Mucosa of rectum (tissue), 2 donors: ENCODE measurements at regions not wholly inside any gene's neighbourhood (a gene's known extent, or its start where the extent isn't known, plus 50 kb on each side); places are given as distances from the start of the nearest gene placed in this dataset.
"Not testable (repeated sequence)": the region's sequence is repeated elsewhere in the genome, so short reads cannot be mapped to it uniquely, and the experiment has no call there.

Source experiments
- H3K27ac ChIP-seq, 2 donors: one replicate each; pipeline ENCODE4 v1.7.0; 2013; ENCODE audit warnings: inconsistent platforms in 2 of 2, low read depth in 2 of 2, low read length in 2 of 2
- H3K27me3 ChIP-seq, 2 donors: one replicate each; pipeline ENCODE4 v1.7.0; 2013; ENCODE audit warnings: low read length in 2 of 2; ENCODE audit not compliant: control insufficient read depth in 2 of 2, insufficient read depth in 2 of 2
- H3K36me3 ChIP-seq, 2 donors: one replicate each; pipeline ENCODE4 v1.7.0; 2013; ENCODE audit warnings: low read length in 2 of 2; ENCODE audit not compliant: control insufficient read depth in 2 of 2, insufficient read depth in 2 of 2
- H3K4me1 ChIP-seq, 2 donors: one replicate each; pipeline ENCODE4 v1.7.0; 2013; ENCODE audit warnings: low read length in 2 of 2, mild to moderate bottlenecking in 1 of 2; ENCODE audit not compliant: control insufficient read depth in 2 of 2, insufficient read depth in 2 of 2
- H3K4me3 ChIP-seq, 2 donors: one replicate each; pipeline ENCODE4 v1.7.0; 2013; ENCODE audit warnings: low read length in 2 of 2
- H3K9ac ChIP-seq, 2 donors: one replicate each; pipeline ENCODE4 v1.7.0; 2013; ENCODE audit warnings: low read length in 2 of 2, low read depth in 1 of 2, mild to moderate bottlenecking in 1 of 2
- H3K9me3 ChIP-seq, 2 donors: one replicate each; pipeline ENCODE4 v1.7.0; 2013; ENCODE audit warnings: low read length in 2 of 2; ENCODE audit not compliant: control insufficient read depth in 2 of 2
- donor health status: healthy.
- donor health status: Normal muscosa, but diverticular disease.

DNA sequence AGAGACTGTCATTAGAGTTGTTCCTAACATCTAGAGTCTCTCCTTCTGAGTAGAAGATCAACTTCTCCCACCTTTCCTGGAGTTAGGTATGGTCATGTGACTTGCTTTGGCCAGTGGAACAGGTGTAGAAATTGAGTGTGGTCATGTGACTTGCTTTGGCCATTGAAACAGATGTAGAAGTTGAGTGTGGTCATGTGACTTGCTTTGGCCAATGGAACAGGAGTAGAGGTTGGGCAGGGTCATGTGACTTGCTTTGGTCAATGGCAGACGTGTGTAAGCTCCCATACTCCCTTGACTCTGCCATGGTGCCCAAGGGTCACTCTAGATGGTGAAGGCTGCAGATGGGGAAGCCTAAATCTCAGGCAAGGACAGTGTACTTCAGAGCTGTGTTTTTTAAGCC, 306.0 kb downstream of the NPHP4 start:
- H3K27ac ChIP-seq: no peak overlapping the region
- peaks cover 0 to 2% of the 10 kb centered on the region in 2 donors for H3K27me3 ChIP-seq
- H3K4me3 ChIP-seq: no peak overlapping the region
- H3K4me1 ChIP-seq: peaks cover 5 to 17% of the 10 kb centered on the region in 2 donors
- H3K9ac ChIP-seq: no peak overlapping the region
- no peaks in the 10 kb centered on the region for H3K36me3 ChIP-seq
- no peaks in the 10 kb centered on the region for H3K9me3 ChIP-seq

DNA sequence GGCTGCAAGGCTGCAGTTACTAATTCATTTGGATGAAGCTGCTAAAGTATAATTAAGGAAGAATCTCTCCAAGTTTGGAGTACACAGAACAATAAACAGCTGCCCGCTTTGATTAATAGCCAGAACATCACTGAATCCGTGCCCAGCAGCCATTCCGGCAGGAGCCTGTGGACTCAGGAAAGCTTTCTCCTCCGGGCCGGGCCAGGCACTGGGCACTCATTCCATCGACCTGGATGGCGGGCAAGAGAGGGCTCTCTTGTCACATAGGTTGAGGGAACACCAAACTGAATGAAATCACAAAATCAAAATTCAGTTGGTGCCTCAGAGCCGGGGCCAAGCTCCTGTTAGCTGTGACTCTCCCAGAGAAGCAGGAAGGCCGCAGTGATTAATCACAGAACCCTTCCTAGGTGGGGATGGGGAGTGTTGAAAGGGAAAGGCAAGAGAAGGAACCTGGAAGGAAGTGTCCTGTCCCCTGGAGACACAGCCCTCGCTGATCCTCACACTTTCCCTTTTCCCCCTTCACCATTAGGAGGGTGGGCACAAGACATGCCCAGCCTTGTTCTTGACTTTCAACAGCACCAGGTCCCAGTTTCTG, 306.7 kb downstream of the NPHP4 start:
- H3K27me3 ChIP-seq: peaks cover 0 to 2% of the 10 kb centered on the region in 2 donors
- H3K27ac ChIP-seq: no peak overlapping the region
- H3K4me1 ChIP-seq: peaks cover 5 to 13% of the 10 kb centered on the region in 2 donors
- no peak overlapping the region for H3K4me3 ChIP-seq
- H3K9ac ChIP-seq: no peak overlapping the region
- H3K36me3 ChIP-seq: no peaks in the 10 kb centered on the region
- H3K9me3 ChIP-seq: no peaks in the 10 kb centered on the region

DNA sequence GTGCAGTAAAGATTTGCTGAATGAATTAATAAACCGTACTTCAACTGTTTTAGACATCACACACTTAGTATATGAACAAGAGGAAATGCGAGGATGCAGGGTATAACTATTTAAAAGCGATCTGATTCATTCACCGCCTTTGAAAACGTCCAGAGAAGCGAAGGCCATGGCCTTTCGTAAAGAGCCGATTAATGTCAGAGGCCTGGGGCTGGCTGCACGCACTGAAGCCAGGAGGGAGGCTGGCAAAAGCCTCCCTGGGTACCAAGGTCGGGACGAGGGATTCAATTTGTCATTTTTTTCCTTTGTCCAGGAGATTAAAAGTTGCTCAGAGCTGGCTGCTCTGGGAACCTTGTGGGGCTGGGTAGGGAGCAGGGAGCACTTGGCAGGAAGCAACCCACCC, 307.4 kb downstream of the NPHP4 start:
- peaks cover 5 to 10% of the 10 kb centered on the region in 2 donors for H3K4me1 ChIP-seq
- H3K27ac ChIP-seq: no peak overlapping the region
- H3K36me3 ChIP-seq: no peaks in the 10 kb centered on the region
- no peak overlapping the region for H3K4me3 ChIP-seq
- no peaks in the 10 kb centered on the region for H3K9me3 ChIP-seq
- peaks cover 0 to 2% of the 10 kb centered on the region in 2 donors for H3K27me3 ChIP-seq
- H3K9ac ChIP-seq: no peak overlapping the region

GRCh38 chr1:5683446-5683845, 308.8 kb downstream of the NPHP4 start:
- Histone ChIP-seq H3K27ac (no peak overlapping the region), H3K4me3 (no peak overlapping the region), H3K9me3 (no peaks in the 10 kb centered on the region), H3K9ac (no peak overlapping the region), H3K36me3 (no peaks in the 10 kb centered on the region), H3K4me1 (peaks cover 3 to 4% of the 10 kb centered on the region in 2 donors), H3K27me3 (peaks cover 0 to 2% of the 10 kb centered on the region in 2 donors)

GRCh38 chr1:5682626-5683225, 309.5 kb downstream of the NPHP4 start:
- Histone ChIP-seq H3K4me3 (no peak overlapping the region), H3K36me3 (no peaks in the 10 kb centered on the region), H3K27me3 (peaks cover 0 to 2% of the 10 kb centered on the region in 2 donors), H3K4me1 (peaks cover 0 to 3% of the 10 kb centered on the region in 2 donors), H3K9ac (no peak overlapping the region), H3K9me3 (no peaks in the 10 kb centered on the region), H3K27ac (no peak overlapping the region)

- H3K4me1 ChIP-seq: no peaks in the 10 kb centered on the region
- H3K9ac ChIP-seq: no peak overlapping the region
- no peaks in the 10 kb centered on the region for H3K9me3 ChIP-seq
- no peak overlapping the region for H3K27ac ChIP-seq
- H3K27me3 ChIP-seq: peaks cover 0 to 2% of the 10 kb centered on the region in 2 donors
- H3K36me3 ChIP-seq: no peaks in the 10 kb centered on the region
- H3K4me3 ChIP-seq: no peak overlapping the region
Observed at GRCh38 chr1:5681654-5682053, 310.6 kb downstream of the NPHP4 start.

DNA sequence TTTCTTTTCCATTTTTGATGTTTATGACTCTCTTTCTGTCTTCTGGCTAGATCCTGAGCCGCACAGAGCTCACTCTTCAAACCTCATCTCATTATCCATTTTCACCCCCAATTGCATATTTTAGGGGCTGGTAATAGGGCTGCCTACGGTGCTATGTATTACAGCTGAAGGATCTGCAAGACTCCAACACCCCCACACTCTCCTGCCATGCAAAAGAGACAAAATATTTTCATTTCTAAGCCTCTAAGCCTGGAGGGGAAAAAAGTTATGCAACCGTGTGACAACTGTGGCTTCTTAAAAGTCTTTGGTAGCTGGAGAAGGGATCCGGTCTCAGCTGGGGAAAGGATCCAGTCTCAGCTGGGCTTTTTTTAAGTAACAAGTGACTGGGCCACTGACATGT, 311.6 kb downstream of the NPHP4 start:
- H3K9ac ChIP-seq: no peak overlapping the region
- H3K27me3 ChIP-seq: peaks cover 0 to 2% of the 10 kb centered on the region in 2 donors
- H3K9me3 ChIP-seq: peaks cover 0 to 3% of the 10 kb centered on the region in 2 donors
- no peaks in the 10 kb centered on the region for H3K36me3 ChIP-seq
- no peaks in the 10 kb centered on the region for H3K4me1 ChIP-seq
- H3K4me3 ChIP-seq: no peak overlapping the region
- no peak overlapping the region for H3K27ac ChIP-seq

DNA sequence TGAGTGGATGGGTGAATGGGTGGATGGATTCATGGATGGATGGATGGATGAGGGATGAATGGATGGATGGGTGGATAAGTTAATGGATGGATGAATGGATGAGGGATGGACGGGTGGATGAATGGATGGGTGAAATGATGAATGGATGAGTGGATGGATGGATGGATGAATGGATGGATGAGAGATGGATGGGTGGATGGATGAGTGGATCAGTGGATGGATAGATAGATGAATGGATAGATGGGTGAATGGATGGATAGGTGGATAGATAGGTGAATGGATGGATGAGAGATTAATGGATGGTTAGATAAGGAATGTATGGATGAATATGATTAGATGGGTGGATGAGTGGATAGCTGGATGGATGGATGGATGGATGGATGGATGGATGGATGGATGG, 313.5 kb downstream of the NPHP4 start:
- Histone ChIP-seq H3K27me3 (no peaks in the 10 kb centered on the region), H3K4me1 (no peaks in the 10 kb centered on the region), H3K4me3 (no peak overlapping the region)

DNA sequence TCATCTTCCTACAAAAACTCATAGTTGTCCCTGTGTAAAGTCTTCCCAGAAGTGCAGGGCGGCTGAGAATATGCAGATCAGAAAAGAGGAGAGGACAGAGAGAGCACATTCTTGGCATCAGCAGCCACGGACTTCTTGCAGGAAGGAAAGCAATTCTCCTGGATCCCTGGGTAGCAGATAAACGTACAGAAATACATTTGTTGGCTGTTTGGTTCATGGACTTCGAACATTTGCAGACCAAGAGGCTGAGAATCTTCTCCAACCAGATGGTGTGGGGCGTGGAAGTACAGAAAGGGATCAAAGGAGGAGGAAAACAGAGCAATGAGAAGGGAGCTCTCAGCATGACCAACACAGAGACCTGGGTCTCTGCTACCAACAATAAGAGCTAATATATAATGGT, 319.9 kb downstream of the NPHP4 start:
- not testable (repeated sequence) for H3K27ac ChIP-seq, H3K27me3 ChIP-seq, H3K4me1 ChIP-seq, H3K36me3 ChIP-seq, H3K9ac ChIP-seq, H3K4me3 ChIP-seq, H3K9me3 ChIP-seq

More for the DNA sequence above, 313.5 kb downstream of the NPHP4 start:
- peaks cover 0 to 3% of the 10 kb centered on the region in 2 donors for H3K9me3 ChIP-seq
- no peak overlapping the region for H3K27ac ChIP-seq
- H3K36me3 ChIP-seq: no peaks in the 10 kb centered on the region
- H3K9ac ChIP-seq: no peak overlapping the region

DNA sequence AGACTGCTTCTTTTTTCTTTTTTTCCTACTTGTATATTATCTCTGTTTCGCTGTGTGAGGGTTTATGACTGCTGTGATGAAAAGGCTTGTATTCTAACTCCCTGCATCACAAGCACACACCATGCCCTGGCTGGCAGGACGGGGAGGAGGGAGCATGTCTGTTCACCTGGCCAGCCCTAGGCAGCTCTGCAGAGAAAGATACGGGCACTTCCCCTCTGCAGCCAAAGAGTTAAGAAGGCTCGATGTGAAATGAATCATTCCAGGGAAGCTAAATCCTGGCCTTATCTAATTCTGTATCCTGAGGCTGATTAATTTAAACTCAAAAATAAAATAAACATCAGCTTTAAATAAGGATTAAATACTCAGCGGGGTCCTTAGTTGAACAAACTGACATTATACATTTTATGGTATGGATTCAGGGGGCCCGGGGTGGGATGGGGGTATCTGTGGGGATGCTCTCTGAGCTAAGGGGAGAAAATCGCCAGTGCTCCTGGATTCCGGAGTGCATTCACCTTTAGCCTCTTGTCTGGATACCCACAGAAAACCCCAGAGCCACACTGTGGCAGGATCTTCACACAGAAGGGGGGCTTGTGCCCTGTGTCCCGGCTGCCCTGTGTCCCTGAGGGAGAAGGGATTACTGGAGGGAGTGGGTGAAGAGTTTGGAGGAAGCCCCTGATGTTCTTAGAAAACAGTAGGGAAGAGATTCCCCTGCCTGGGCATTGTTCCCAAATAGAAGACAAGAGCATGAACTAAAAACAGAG, 321.5 kb downstream of the NPHP4 start:
- no peak overlapping the region for H3K4me3 ChIP-seq
- peaks cover 0 to 3% of the 10 kb centered on the region in 2 donors for H3K27me3 ChIP-seq
- no peak overlapping the region for H3K27ac ChIP-seq
- H3K9me3 ChIP-seq: no peaks in the 10 kb centered on the region
- no peaks in the 10 kb centered on the region for H3K4me1 ChIP-seq
- no peak overlapping the region for H3K9ac ChIP-seq
- H3K36me3 ChIP-seq: no peaks in the 10 kb centered on the region
